ENCODE measurements at regions not wholly inside any gene's neighbourhood (a gene's known extent, or its start where the extent isn't known, plus 50 kb on each side); places are given as distances from the start of the nearest gene placed in this dataset.
A peak's percentile ranks its signal among the peaks of the same experiment; 100 is the strongest.

DNA sequence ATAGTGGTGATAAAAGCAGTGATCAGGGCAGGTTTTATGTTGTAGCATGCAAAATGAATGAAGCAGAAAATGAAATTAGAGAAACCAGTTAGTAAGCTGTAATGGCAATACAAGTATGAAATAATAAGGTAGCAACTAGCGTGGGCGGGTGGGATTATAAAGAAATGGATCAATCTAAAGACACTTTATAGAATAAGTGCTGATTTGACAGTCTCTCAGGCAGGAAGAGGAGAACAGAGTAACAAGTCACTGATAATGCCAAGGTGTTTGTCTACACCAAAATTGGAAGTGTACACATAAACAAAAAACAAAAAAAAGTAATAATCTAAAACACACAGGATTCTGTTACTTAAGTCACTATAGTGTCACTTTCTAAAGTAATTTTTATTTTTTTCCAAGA, 51.0 kb upstream of the PCBP1 start:
- DNase-seq (ENCODE audit: low read depth): no peak

- no peak for DNase-seq (ENCODE audit: low read depth)
These were observed 51.9 kb upstream of the PCBP1 start for GRCh38 chr2:70035344-70035844.

DNA sequence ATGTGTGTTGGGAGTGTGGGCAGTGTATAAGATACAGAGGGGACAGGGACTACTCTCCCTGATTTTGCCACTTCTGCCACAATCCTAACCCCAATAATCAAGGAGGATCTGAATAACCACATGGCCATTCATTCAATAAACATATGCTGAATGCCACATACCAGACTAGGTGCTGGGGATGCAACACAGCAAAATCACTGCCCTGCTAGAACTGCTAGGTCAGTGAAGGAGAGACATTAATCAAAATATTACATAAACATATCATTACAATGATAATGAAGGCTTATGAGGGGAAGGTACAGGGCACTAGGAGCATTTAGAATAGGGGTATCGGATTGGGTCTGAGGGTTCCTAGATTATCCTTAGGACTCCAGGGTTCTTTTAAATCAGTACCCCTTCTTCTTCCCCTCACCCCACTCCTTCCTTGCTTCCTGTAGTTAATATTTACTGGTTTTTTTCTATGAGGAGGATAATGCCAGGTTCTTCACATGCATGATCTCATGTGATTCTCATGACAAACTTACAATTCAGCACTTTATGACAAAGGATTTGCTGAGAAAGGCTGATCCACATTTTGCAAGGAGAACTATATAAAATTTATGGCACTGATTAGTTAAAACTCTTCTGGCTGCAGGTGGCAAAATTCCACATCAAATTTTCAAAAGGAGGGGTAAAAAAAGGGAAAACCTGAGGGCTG, 56.4 kb upstream of the PCBP1 start:
- no peak for DNase-seq (ENCODE audit: low read depth)

DNA sequence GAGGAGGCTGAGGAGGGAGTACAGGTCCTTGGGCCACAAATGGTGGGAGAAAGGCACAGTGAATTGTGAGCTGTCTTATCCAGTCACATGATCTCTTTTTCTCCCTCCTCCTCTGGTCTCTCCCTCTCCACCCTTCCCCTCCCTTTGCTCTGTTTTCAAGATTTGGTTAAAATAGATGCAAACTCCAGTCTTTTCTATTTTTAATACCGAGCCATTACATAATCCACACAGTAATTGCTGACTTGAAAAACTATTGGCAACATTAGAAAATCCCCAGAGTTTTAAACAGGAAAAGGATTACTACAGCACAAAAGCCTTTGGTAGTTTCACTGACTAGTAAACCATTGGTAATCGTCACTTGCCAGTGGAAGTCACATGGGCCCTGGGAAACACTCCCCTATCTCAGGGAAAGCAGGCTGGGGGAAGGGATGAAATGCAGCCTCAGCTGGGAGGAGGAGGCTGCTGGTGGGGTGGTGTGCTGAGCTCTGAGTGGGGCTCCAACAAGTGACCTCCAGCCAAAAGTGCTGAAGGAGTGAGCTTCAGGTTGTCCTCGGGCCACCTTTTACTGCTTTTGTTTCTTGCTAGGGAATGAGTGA, 57.4 kb upstream of the PCBP1 start:
- peak; percentile 22 for DNase-seq (ENCODE audit: low read depth)

GRCh38 chr2:70024284-70024683, 62.9 kb upstream of the ASPRV1 start:
- DNase-seq (ENCODE audit: low read depth): peak; percentile 49

DNA sequence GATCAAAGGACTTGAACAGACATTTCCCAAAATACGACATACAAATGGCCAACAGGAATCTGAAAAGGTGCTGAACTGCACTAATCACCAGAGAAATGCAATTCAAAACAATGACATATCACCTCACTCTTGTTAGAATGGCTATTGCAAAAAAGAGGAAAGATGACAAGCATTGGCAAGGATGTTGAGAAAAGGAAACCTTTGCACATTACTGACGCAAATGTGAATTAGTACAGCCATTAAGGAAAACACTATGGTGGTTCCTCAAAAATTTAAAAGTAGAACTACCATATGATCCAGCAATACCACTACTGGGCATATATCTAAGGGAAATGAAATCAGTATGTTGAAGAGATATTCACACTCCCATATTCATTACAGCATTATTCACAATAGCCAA, 57.7 kb upstream of the ASPRV1 start:
- no peak for DNase-seq (ENCODE audit: low read depth)

- DNase-seq (ENCODE audit: low read depth): no peak
These were observed 56.5 kb upstream of the ASPRV1 start for GRCh38 chr2:70017962-70018361.

GRCh38 chr2:70014959-70015358, 53.5 kb upstream of the ASPRV1 start:
- no peak for DNase-seq (ENCODE audit: low read depth)

DNA sequence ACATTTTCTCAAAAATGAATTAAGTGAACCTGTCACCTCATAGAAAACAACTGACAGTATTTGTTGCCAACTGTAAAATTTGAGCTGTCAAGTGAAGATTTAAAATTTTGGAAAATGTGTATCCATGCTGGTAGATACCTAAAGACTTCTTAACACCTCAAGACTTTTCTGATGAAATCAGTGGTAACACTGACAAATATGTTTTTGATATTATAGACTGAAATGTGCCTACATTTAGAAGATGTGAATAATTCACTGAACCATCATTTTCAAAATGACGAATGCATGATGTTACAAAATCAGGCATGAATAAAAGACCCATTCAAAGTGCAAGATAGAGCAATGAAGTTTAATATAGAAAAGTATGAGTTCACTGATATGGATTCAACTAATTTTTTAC, 51.5 kb upstream of the ASPRV1 start:
- no peak for DNase-seq (ENCODE audit: low read depth)

- no peak for DNase-seq (ENCODE audit: low read depth)
These were observed 50.4 kb upstream of the ASPRV1 start for GRCh38 chr2:70011786-70012185.

DNA sequence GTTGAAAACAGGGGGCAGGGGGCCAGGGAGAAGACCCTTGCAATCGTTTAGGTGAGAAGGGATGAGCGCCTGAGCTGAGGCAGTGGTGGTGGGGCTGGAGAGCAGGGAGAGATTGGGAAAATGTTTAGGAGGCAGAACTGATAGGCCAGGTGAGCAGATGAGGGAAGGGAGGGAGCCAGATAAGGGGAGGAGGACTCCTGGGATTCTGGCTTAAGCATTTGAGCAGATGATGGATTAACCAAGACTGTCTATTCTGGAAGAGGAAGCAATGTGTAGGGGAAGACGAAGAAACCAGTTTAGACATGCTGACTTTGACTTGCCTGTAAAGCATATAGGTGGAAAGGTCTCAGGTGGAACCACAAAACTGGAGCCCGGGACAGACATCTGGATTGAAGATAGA, 49.9 kb upstream of the ASPRV1 start:
- no peak for DNase-seq (ENCODE audit: low read depth)
